ENCODE measurements at regions not wholly inside any gene's neighbourhood (a gene's known extent, or its start where the extent isn't known, plus 50 kb on each side); places are given as distances from the start of the nearest gene placed in this dataset.

- Histone ChIP-seq H3K27me3 (no peaks in the 10 kb centered on the region), H3K4me1 (peaks cover 0 to 7% (median 0%) of the 10 kb centered on the region in 4 donors), H3K4me3 (no peak overlapping the region), H3K27ac (no peak overlapping the region), H3K36me3 (no peaks in the 10 kb centered on the region), H3K9me3 (no peaks in the 10 kb centered on the region)
- no peak for DNase-seq
- no peak for TF ChIP-seq CTCF (IDR thresholded peaks at IDR 0.05)
- intact Hi-C loops (cut with DNase I; ENCODE audit: low total_unique reads) = no loop called here
Observed at GRCh38 chr5:92904021-92904420, 677.0 kb downstream of the NR2F1-AS1 start.

DNA sequence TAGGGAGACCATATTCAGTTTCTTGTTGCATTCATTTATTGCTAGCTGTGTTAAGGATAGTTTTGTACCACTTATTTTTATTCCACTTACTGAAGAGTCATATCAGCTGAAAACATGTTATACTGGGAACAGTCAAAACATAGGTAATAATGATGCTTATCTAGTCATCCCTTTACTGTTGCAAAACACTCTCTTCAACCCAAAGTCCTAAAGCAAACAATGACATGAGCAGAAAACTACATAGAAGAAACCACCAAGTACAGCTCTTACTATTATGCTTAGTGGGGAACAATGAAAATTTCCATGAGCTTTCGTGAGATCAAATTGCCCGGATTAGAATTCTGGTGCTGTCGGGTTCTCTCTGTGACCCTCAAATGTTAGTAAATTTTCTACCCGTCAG is 681.4 kb downstream of the NR2F1-AS1 start:
- Histone ChIP-seq H3K36me3 (no peaks in the 10 kb centered on the region), H3K27ac (no peak overlapping the region), H3K4me1 (no peaks in the 10 kb centered on the region), H3K4me3 (no peak overlapping the region), H3K9me3 (no peaks in the 10 kb centered on the region), H3K27me3 (no peaks in the 10 kb centered on the region)
- DNase-seq = no peak
- TF ChIP-seq CTCF (IDR thresholded peaks at IDR 0.05) = no peak
- intact Hi-C loops (cut with DNase I; ENCODE audit: low total_unique reads) = no loop called here

GRCh38 chr5:92896722-92897121 is 684.3 kb downstream of the NR2F1-AS1 start:
- Histone ChIP-seq H3K9me3 (no peaks in the 10 kb centered on the region), H3K27me3 (no peaks in the 10 kb centered on the region), H3K36me3 (no peaks in the 10 kb centered on the region), H3K4me1 (no peaks in the 10 kb centered on the region), H3K27ac (no peak overlapping the region), H3K4me3 (no peak overlapping the region)
- intact Hi-C loops (cut with DNase I; ENCODE audit: low total_unique reads) = no loop called here
- no peak for TF ChIP-seq CTCF (IDR thresholded peaks at IDR 0.05)
- no peak for DNase-seq

- no peak overlapping the region for H3K27ac ChIP-seq
- no peak for TF ChIP-seq CTCF (IDR thresholded peaks at IDR 0.05)
- DNase-seq = no peak
- H3K27me3 ChIP-seq = no peaks in the 10 kb centered on the region
- no peaks in the 10 kb centered on the region for H3K4me1 ChIP-seq
- H3K4me3 ChIP-seq = no peak overlapping the region
- intact Hi-C loops (cut with DNase I; ENCODE audit: low total_unique reads) = no loop called here
- peaks cover 0 to 3% (median 0%) of the 10 kb centered on the region in 3 donors for H3K9me3 ChIP-seq
- no peaks in the 10 kb centered on the region for H3K36me3 ChIP-seq
Observed at GRCh38 chr5:92890841-92891244, 690.2 kb downstream of the NR2F1-AS1 start.

DNA sequence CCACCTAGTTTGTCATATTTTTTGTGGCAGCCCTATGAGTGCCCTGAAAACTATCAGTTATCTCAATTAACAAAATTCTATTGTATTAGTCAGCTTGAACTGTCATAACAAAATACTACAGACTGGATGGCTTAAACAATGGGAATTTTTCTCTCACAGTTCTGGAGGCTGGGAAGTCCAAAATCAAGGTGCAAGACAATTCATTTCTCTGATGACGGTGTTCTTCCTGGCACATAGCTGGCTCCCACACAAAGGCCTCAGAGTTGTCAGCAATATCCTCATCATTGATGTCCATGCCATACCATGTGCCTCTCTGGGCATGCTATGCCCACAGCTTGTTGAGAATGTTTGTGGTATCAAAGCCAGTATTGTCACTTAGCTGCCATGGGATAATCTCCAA is 691.9 kb downstream of the NR2F1-AS1 start:
- no peak for DNase-seq
- no peaks in the 10 kb centered on the region for H3K4me1 ChIP-seq
- TF ChIP-seq CTCF (IDR thresholded peaks at IDR 0.05) = no peak
- H3K4me3 ChIP-seq = no peak overlapping the region
- no peak overlapping the region for H3K27ac ChIP-seq
- H3K27me3 ChIP-seq = no peaks in the 10 kb centered on the region
- H3K9me3 ChIP-seq = peaks cover 0 to 3% (median 0%) of the 10 kb centered on the region in 3 donors
- intact Hi-C loops (cut with DNase I; ENCODE audit: low total_unique reads) = no loop called here
- H3K36me3 ChIP-seq = no peaks in the 10 kb centered on the region

GRCh38 chr5:92887254-92887653 is 693.8 kb downstream of the NR2F1-AS1 start:
- Histone ChIP-seq H3K36me3 (no peaks in the 10 kb centered on the region), H3K4me1 (no peaks in the 10 kb centered on the region), H3K27ac (no peak overlapping the region), H3K4me3 (no peak overlapping the region), H3K27me3 (no peaks in the 10 kb centered on the region), H3K9me3 (peaks cover 0 to 3% (median 0%) of the 10 kb centered on the region in 3 donors)
- no peak for TF ChIP-seq CTCF (IDR thresholded peaks at IDR 0.05)
- no peak for DNase-seq
- intact Hi-C loops (cut with DNase I; ENCODE audit: low total_unique reads) = no loop called here

All from tibial artery (tissue), 4 donors.